ENCODE measurements at regions not wholly inside any gene's neighbourhood (a gene's known extent, or its start where the extent isn't known, plus 50 kb on each side); places are given as distances from the start of the nearest gene placed in this dataset.

DNA sequence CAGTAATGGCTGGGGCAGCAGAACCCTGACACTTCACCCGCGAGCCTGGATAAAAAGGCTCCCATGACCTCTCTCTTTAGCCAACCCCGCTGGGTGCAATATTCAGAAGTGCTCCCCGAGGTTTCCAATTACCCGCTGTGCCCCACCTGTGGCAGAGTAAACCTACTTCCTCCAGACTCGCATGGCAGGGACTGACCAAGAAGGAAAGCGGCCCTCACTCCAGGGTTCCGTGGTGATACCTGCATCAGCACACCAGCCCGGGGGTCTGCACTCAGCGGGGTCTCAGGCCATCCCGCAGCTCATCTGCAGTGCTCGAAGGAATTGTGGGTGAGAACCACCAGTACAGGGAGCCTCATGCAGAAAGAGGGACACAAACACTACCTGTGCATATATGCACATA, 136.3 kb upstream of the FMN2 start:
- TF ChIP-seq, protein P1, sequence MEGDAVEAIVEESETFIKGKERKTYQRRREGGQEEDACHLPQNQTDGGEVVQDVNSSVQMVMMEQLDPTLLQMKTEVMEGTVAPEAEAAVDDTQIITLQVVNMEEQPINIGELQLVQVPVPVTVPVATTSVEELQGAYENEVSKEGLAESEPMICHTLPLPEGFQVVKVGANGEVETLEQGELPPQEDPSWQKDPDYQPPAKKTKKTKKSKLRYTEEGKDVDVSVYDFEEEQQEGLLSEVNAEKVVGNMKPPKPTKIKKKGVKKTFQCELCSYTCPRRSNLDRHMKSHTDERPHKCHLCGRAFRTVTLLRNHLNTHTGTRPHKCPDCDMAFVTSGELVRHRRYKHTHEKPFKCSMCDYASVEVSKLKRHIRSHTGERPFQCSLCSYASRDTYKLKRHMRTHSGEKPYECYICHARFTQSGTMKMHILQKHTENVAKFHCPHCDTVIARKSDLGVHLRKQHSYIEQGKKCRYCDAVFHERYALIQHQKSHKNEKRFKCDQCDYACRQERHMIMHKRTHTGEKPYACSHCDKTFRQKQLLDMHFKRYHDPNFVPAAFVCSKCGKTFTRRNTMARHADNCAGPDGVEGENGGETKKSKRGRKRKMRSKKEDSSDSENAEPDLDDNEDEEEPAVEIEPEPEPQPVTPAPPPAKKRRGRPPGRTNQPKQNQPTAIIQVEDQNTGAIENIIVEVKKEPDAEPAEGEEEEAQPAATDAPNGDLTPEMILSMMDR (IDR thresholded peaks at IDR 0.05) = no peak
- no peak for TF ChIP-seq POLR2AphosphoS5 (IDR thresholded peaks at IDR 0.05; ENCODE audit: insufficient read depth in 1 of 2, low read depth in 1 of 2)

Data from vagina (tissue), 2 donors.